Esophagus muscularis mucosa (tissue), 4 donors: ENCODE measurements at regions not wholly inside any gene's neighbourhood (a gene's known extent, or its start where the extent isn't known, plus 50 kb on each side); places are given as distances from the start of the nearest gene placed in this dataset.

Experiments used
- DNase-seq: peaks from one replicate; pipeline ENCODE4 v3.0.0-alpha.2; 2017; ENCODE audit errors: extremely low spot score
- H3K27ac ChIP-seq, 4 donors: fragments of 200-600 bp; sonication (generic); replicated peaks in 1 of 4; 1 replicate in 3 of 4; 2 replicates in 1 of 4; pipeline ENCODE4 v1.5.1; 2016 to 2019; ENCODE audit warnings: mild to moderate bottlenecking in 1 of 4
- H3K27me3 ChIP-seq, 4 donors: fragments of 200-600 bp; sonication (generic); one replicate each; pipeline versions ENCODE4 v1.5.1 to v1.6.0; 2016 to 2019
- H3K36me3 ChIP-seq, 4 donors: fragments of 200-600 bp; sonication (generic); one replicate each; pipeline ENCODE4 v1.5.1; 2016 to 2019
- H3K4me1 ChIP-seq, 4 donors: fragments of 200-600 bp; sonication (generic); one replicate each; pipeline ENCODE4 v1.5.1; 2016 to 2019
- H3K4me3 ChIP-seq, 4 donors: fragments of 200-600 bp; sonication (generic); 1 replicate in 2 of 4; 2 replicates in 2 of 4; pipeline ENCODE4 v1.5.1; 2016 to 2019; ENCODE audit warnings: mild to moderate bottlenecking in 4 of 4, moderate library complexity in 1 of 4
- H3K9me3 ChIP-seq, 4 donors: fragments of 200-600 bp; sonication (generic); 1 replicate in 3 of 4; 2 replicates in 1 of 4; pipeline ENCODE4 v1.5.1; 2016 to 2019
- CTCF ChIP-seq, 3 experiments: fragments of 200-600 bp in 2 of 3; fragments of 450-650 bp in 1 of 3; sonication (generic) in 2 of 3; IDR thresholded peaks; one replicate each; pipeline ENCODE4 v1.5.1; 2017 to 2019; ENCODE audit warnings: antibody characterized with exemption in 3 of 3, mild to moderate bottlenecking in 2 of 3, moderate library complexity in 1 of 3
- EP300 ChIP-seq: sonication (generic); formaldehyde crosslinking; IDR thresholded peaks from one replicate; pipeline ENCODE4 v1.6.1; 2017; ENCODE audit warnings: antibody characterized with exemption
- POLR2A ChIP-seq: fragments of 450-650 bp; IDR thresholded peaks from one replicate; pipeline ENCODE4 v1.6.1; 2017; ENCODE audit warnings: antibody characterized with exemption, moderate library complexity, mild to moderate bottlenecking, low read depth
- POLR2AphosphoS5 ChIP-seq, 2 donors: sonication (generic); formaldehyde crosslinking; IDR thresholded peaks; one replicate each; pipeline ENCODE4 v1.6.1; 2017; ENCODE audit warnings: antibody characterized with exemption in 2 of 2
- WGBS: methylation state at CpG from one replicate; pipeline ENCODE4 v1.1.5; 2018; 5-methylcytosine and 5-hydroxymethylcytosine counted together
- intact Hi-C: fragments of 100-400 bp; cut with DNase I; formaldehyde crosslinking; loops from one replicate; pipeline ENCODE4 v1.15.1; 2023

DNA sequence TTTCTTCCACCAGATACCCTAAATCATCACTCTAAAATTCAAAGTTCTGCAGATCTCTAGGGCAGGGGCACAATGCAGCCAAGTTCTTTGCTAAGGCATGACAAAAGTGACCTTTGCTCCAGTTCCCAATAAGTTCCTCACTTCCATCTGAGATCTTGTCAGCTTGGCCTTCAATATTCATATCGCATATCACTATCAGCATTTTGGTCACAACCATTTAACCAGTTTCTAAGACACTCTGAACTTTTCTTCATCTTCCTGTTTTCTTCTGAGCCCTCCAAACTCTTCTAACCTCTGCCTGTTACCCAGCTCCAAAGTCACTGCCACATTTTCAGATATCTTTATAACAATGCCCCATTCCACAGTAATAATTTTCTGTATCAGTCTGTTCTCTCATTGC is 452.6 kb upstream of the TRIB2 start:
- TF ChIP-seq POLR2A (no peak), POLR2AphosphoS5 (IDR thresholded peaks at IDR 0.05) (no peak)
- WGBS: 90% methylated on average over 1 of the region's 1 CpG
- DNase-seq: no peak
- Histone ChIP-seq H3K36me3 (no peaks in the 10 kb centered on the region), H3K4me1 (peaks cover 15 to 22% (median 19%) of the 10 kb centered on the region in 4 donors), H3K9me3 (no peaks in the 10 kb centered on the region), H3K4me3 (no peak overlapping the region), H3K27me3 (no peaks in the 10 kb centered on the region), H3K27ac (no peak overlapping the region)
- intact Hi-C loops: no loop called here

GRCh38 chr2:12265646-12266045 is 451.1 kb upstream of the TRIB2 start:
- no peaks in the 10 kb centered on the region for H3K9me3 ChIP-seq
- intact Hi-C loops: no loop called here
- DNase-seq: no peak
- H3K36me3 ChIP-seq: no peaks in the 10 kb centered on the region
- 79% methylated on average over 1 of the region's 1 CpG for WGBS
- TF ChIP-seq CTCF (IDR thresholded peaks at IDR 0.05) (no peak), POLR2A (no peak), POLR2AphosphoS5 (IDR thresholded peaks at IDR 0.05) (no peak), EP300 (no peak)
- H3K4me1 ChIP-seq: peaks cover 15 to 22% (median 19%) of the 10 kb centered on the region in 4 donors
- H3K4me3 ChIP-seq: no peak overlapping the region
- H3K27ac ChIP-seq: no peak overlapping the region
- no peaks in the 10 kb centered on the region for H3K27me3 ChIP-seq

GRCh38 chr2:12267042-12267441 is 449.7 kb upstream of the TRIB2 start:
- H3K4me1 ChIP-seq: peaks cover 13 to 21% (median 15%) of the 10 kb centered on the region in 4 donors
- DNase-seq: no peak
- 92% methylated on average over 3 of the region's 3 CpGs for WGBS
- no peaks in the 10 kb centered on the region for H3K27me3 ChIP-seq
- TF ChIP-seq CTCF (IDR thresholded peaks at IDR 0.05): no peak
- no peak for TF ChIP-seq POLR2A
- no peak for TF ChIP-seq EP300
- TF ChIP-seq POLR2AphosphoS5 (IDR thresholded peaks at IDR 0.05): no peak
- H3K36me3 ChIP-seq: no peaks in the 10 kb centered on the region
- no peak overlapping the region for H3K27ac ChIP-seq
- H3K9me3 ChIP-seq: no peaks in the 10 kb centered on the region
- intact Hi-C loops: no loop called here
- H3K4me3 ChIP-seq: no peak overlapping the region

- H3K4me3 ChIP-seq: no peak overlapping the region
- 85% methylated on average over 7 of the region's 7 CpGs for WGBS
- intact Hi-C loops: no loop called here
- no peaks in the 10 kb centered on the region for H3K36me3 ChIP-seq
- peaks cover 0 to under 1% (median 0%) of the 10 kb centered on the region in 4 donors for H3K4me1 ChIP-seq
- DNase-seq: no peak
- H3K27ac ChIP-seq: no peak overlapping the region
- H3K9me3 ChIP-seq: no peaks in the 10 kb centered on the region
- H3K27me3 ChIP-seq: no peaks in the 10 kb centered on the region
- TF ChIP-seq POLR2AphosphoS5 (IDR thresholded peaks at IDR 0.05) (no peak), EP300 (no peak), POLR2A (no peak), CTCF (IDR thresholded peaks at IDR 0.05) (no peak)
Measured at GRCh38 chr2:12269041-12269972, 447.4 kb upstream of the TRIB2 start.

DNA sequence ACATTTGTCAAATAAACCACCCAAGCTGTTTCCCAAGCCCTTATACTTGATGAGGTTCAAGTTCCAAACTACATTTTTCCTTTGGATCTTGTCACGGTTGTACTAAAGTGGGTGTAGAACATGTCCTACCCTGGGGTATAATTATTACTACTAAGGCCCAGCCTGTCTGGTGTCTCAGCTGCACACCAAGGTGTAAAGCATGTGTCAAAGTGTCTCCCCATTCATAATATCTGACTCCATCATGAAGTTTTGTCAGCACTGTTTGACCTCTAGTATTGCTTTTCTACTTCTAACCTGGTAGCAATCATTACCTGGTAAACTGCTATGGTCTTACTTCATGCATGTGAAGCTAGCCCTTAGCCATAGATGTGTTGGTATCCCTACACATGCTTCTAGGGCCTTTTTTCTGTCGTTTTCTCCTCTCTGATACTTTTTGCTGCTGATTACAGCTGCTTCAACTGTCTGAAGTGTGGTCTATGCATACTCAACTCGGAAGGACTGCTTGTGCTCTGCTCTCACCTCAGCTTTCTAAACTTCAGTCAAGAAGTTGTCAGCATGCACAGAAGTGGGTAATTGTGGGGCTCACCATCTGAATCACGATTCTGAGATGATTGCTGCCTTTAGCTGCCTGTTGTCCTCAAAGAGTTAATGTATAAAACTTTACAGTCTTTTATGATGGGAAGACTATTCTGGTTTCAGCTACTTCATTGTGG is 445.7 kb upstream of the TRIB2 start:
- 75% methylated on average over 4 of the region's 4 CpGs for WGBS
- Histone ChIP-seq H3K4me1 (no peaks in the 10 kb centered on the region), H3K9me3 (no peaks in the 10 kb centered on the region), H3K27ac (no peak overlapping the region), H3K27me3 (no peaks in the 10 kb centered on the region), H3K4me3 (no peak overlapping the region), H3K36me3 (no peaks in the 10 kb centered on the region)
- intact Hi-C loops: no loop called here
- TF ChIP-seq EP300 (no peak), POLR2AphosphoS5 (IDR thresholded peaks at IDR 0.05) (no peak), CTCF (IDR thresholded peaks at IDR 0.05) (no peak), POLR2A (no peak)
- DNase-seq: no peak
